Thymus (tissue), 11 donors: ENCODE measurements at regions not wholly inside any gene's neighbourhood (a gene's known extent, or its start where the extent isn't known, plus 50 kb on each side); places are given as distances from the start of the nearest gene placed in this dataset.

Experiments
- DNase-seq, 9 donors: peaks; one replicate each; pipeline ENCODE4 v3.0.0-alpha.2; 2013; ENCODE audit warnings: low spot score in 9 of 9, low read depth in 6 of 9, missing footprints in 1 of 9
- H3K27ac ChIP-seq, 2 donors: one replicate each; pipeline ENCODE4 v1.5.1; 2013; ENCODE audit warnings: control low read depth in 1 of 2, low read depth in 1 of 2, low read length in 1 of 2, mild to moderate bottlenecking in 1 of 2, moderate library complexity in 1 of 2
- H3K27me3 ChIP-seq, 2 donors: one replicate each; pipeline ENCODE4 v1.5.1; 2013; ENCODE audit warnings: low read length in 1 of 2; ENCODE audit not compliant: control insufficient read depth in 2 of 2, insufficient read depth in 1 of 2
- H3K36me3 ChIP-seq, 2 donors: one replicate each; pipeline ENCODE4 v1.5.1; 2013; ENCODE audit warnings: low read length in 1 of 2, mild to moderate bottlenecking in 1 of 2, moderate library complexity in 1 of 2; ENCODE audit not compliant: control insufficient read depth in 2 of 2, insufficient read depth in 2 of 2
- H3K4me1 ChIP-seq, 2 donors: one replicate each; pipeline ENCODE4 v1.5.1; 2013; ENCODE audit warnings: low read length in 2 of 2; ENCODE audit not compliant: control insufficient read depth in 2 of 2, insufficient read depth in 2 of 2
- H3K4me3 ChIP-seq, 2 donors: one replicate each; pipeline ENCODE4 v1.5.1; 2013; ENCODE audit warnings: low read length in 2 of 2, control low read depth in 1 of 2, mild to moderate bottlenecking in 1 of 2
- H3K9me3 ChIP-seq, 2 donors: one replicate each; pipeline ENCODE4 v1.5.1; 2013; ENCODE audit warnings: low read length in 1 of 2, mild to moderate bottlenecking in 1 of 2; ENCODE audit not compliant: control insufficient read depth in 2 of 2, insufficient read depth in 1 of 2
- WGBS: extraction: QIAGEN DNeasy Blood & Tissue Kit; methylation state at CpG from one replicate; pipeline ENCODE4 v1.1.7; 2013; 5-methylcytosine and 5-hydroxymethylcytosine counted together
- donor health status: healthy.

DNA sequence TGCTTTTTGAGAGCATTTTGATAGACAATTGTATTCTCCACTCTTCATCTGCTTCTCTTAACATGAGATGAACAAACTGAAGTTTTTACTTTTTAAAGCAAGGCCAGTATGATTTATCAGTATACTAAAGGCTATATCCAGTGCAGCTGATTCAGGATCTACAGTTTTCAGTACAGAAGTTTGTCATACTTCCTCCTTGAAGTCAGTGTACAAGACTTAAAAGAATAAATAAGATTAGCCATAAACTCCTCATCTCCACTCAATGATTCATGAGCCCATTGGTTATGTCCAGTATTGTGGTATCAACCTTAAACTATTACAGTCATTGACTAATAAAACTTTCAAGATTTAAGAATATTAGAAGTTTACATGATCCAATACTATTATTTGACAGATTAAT lies 374.8 kb upstream of the EPHA7 start:
- no peaks in the 10 kb centered on the region for H3K4me1 ChIP-seq
- H3K36me3 ChIP-seq, result no peaks in the 10 kb centered on the region
- no peak overlapping the region for H3K27ac ChIP-seq
- no peaks in the 10 kb centered on the region for H3K9me3 ChIP-seq
- DNase-seq, result no peak
- H3K4me3 ChIP-seq, result no peak overlapping the region
- no peaks in the 10 kb centered on the region for H3K27me3 ChIP-seq

DNA sequence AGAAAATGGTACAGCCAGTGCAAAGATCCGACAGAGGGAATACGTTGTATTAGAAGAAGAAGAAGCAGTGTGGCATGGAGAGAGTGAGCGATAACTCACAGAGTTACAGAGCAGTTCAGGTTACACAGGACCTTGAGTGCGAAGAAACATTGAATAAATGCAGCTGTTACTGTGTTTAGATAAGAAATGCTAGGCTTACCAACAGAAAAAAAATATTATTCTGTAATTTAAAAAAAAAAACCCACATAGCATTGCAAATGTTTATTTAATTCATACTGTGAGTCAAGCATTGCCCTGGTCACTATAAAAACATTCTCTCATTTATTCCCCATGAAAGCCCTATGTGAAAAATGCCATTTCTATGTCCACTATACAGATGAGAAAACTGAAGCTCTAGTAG lies 373.4 kb upstream of the EPHA7 start:
- Histone ChIP-seq H3K27ac (no peak overlapping the region), H3K27me3 (no peaks in the 10 kb centered on the region), H3K36me3 (no peaks in the 10 kb centered on the region), H3K4me3 (no peak overlapping the region), H3K9me3 (no peaks in the 10 kb centered on the region), H3K4me1 (no peaks in the 10 kb centered on the region)
- no peak for DNase-seq
- 92% methylated on average over 4 of the region's 4 CpGs for WGBS

- no peaks in the 10 kb centered on the region for H3K4me1 ChIP-seq
- no peak overlapping the region for H3K27ac ChIP-seq
- no peaks in the 10 kb centered on the region for H3K9me3 ChIP-seq
- DNase-seq, result no peak
- WGBS, result 74% methylated on average over 1 of the region's 1 CpG
- H3K36me3 ChIP-seq, result no peaks in the 10 kb centered on the region
- H3K4me3 ChIP-seq, result no peak overlapping the region
- no peaks in the 10 kb centered on the region for H3K27me3 ChIP-seq
Observed at GRCh38 chr6:93790981-93791380, 371.6 kb upstream of the EPHA7 start.

- Histone ChIP-seq H3K27ac (no peak overlapping the region), H3K9me3 (no peaks in the 10 kb centered on the region), H3K4me3 (no peak overlapping the region), H3K36me3 (no peaks in the 10 kb centered on the region), H3K27me3 (no peaks in the 10 kb centered on the region), H3K4me1 (no peaks in the 10 kb centered on the region)
- DNase-seq, result no peak
- WGBS, result 93% methylated on average over 2 of the region's 2 CpGs
Observed at GRCh38 chr6:93789532-93789931, 370.2 kb upstream of the EPHA7 start.

- H3K4me3 ChIP-seq, result no peak overlapping the region
- H3K36me3 ChIP-seq, result no peaks in the 10 kb centered on the region
- DNase-seq, result no peak
- no peaks in the 10 kb centered on the region for H3K4me1 ChIP-seq
- H3K27ac ChIP-seq, result no peak overlapping the region
- WGBS, result 71% methylated on average over 3 of the region's 3 CpGs
- no peaks in the 10 kb centered on the region for H3K27me3 ChIP-seq
- no peaks in the 10 kb centered on the region for H3K9me3 ChIP-seq
Observed at GRCh38 chr6:93787841-93788240, 368.5 kb upstream of the EPHA7 start.

GRCh38 chr6:93786474-93787330 lies 367.3 kb upstream of the EPHA7 start:
- 50% methylated on average over 6 of the region's 6 CpGs for WGBS
- Histone ChIP-seq H3K27me3 (no peaks in the 10 kb centered on the region), H3K36me3 (no peaks in the 10 kb centered on the region), H3K4me1 (no peaks in the 10 kb centered on the region), H3K9me3 (no peaks in the 10 kb centered on the region), H3K27ac (no peak overlapping the region), H3K4me3 (no peak overlapping the region)
- no peak for DNase-seq

GRCh38 chr6:93785694-93786030 lies 366.3 kb upstream of the EPHA7 start:
- Histone ChIP-seq H3K27ac (no peak overlapping the region), H3K9me3 (no peaks in the 10 kb centered on the region), H3K4me3 (no peak overlapping the region), H3K27me3 (no peaks in the 10 kb centered on the region), H3K4me1 (no peaks in the 10 kb centered on the region), H3K36me3 (no peaks in the 10 kb centered on the region)
- WGBS, result 81% methylated on average over 3 of the region's 3 CpGs
- DNase-seq, result no peak

DNA sequence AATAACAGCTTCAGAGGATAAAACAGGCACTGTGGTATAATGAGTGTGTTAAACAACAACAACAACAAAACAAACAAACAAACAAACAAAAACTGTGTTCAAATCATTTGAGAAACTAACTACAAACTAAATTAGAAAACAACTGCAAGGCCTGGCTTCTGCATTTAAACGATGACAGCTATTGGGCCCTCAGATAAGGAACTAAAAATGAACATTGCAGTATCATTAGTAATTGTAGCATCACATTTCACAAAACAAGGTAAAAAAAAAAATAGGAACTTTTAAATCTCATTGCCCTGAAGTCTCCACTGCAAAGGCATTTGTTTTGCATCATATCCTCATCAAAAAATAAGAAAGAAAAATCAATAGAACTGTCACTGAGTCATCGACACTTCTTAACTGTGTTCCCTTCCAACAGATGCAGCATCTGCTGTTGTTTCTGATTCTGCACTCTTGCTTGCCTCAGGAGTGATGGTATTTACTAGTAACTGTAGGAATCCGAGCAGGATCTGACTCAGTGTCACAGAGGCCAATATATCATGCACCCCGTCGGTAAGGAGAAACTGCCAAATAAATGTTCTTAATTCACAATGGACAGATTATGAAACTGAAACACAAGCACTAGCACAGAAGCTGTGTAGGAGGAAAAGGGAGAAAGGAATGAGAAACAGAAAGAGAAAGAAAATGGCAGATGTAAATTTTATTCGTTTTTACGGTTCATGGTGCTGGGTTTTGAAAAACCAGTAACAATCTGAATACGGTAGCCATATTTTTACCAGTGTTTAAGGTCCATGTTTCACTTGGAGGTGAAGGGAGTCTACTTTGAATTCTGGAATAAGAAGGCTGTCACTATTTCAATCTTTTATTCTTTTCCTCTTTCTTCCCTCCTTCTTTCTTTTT lies 365.7 kb upstream of the EPHA7 start:
- DNase-seq, result no peak
- H3K27ac ChIP-seq, result no peak overlapping the region
- no peaks in the 10 kb centered on the region for H3K4me1 ChIP-seq
- no peak overlapping the region for H3K4me3 ChIP-seq
- no peaks in the 10 kb centered on the region for H3K9me3 ChIP-seq
- H3K36me3 ChIP-seq, result no peaks in the 10 kb centered on the region
- WGBS, result 83% methylated on average over 8 of the region's 8 CpGs
- H3K27me3 ChIP-seq, result no peaks in the 10 kb centered on the region

- WGBS, result 67% methylated on average over 12 of the region's 12 CpGs
- Histone ChIP-seq H3K27ac (no peak overlapping the region), H3K27me3 (no peaks in the 10 kb centered on the region), H3K36me3 (no peaks in the 10 kb centered on the region), H3K4me3 (no peak overlapping the region), H3K9me3 (no peaks in the 10 kb centered on the region), H3K4me1 (no peaks in the 10 kb centered on the region)
- DNase-seq, result no peak
Observed at GRCh38 chr6:93779086-93779841, 359.9 kb upstream of the EPHA7 start.
